GM21529 (cell line): ENCODE measurements at regions not wholly inside any gene's neighbourhood (a gene's known extent, or its start where the extent isn't known, plus 50 kb on each side); places are given as distances from the start of the nearest gene placed in this dataset.
A peak's percentile ranks its signal among the peaks of the same experiment; 100 is the strongest.
"Not testable (repeated sequence)": the region's sequence is repeated elsewhere in the genome, so short reads cannot be mapped to it uniquely, and the experiment has no call there.

Experiments used
- ATAC-seq: cut with Tn5 transposase; IDR thresholded peaks from one replicate; pipeline ENCODE4 v1.9.1; 2021; ENCODE audit not compliant: unreplicated experiment

GRCh38 chr2:220580113-220580512 lies 952.7 kb downstream of the SLC4A3 start:
- ATAC-seq = no peak

- no peak for ATAC-seq
Measured at GRCh38 chr2:220583725-220584124, 956.3 kb downstream of the SLC4A3 start.

GRCh38 chr2:220585241-220585640 lies 957.8 kb downstream of the SLC4A3 start:
- ATAC-seq = no peak

- ATAC-seq = no peak
Measured at GRCh38 chr2:220586980-220587530, 959.6 kb downstream of the SLC4A3 start.

- no peak for ATAC-seq
Measured at GRCh38 chr2:220588148-220588547, 960.7 kb downstream of the SLC4A3 start.

- ATAC-seq = no peak
Measured at GRCh38 chr2:220590476-220590875, 963.0 kb downstream of the SLC4A3 start.

GRCh38 chr2:220593526-220593925 lies 966.1 kb downstream of the SLC4A3 start:
- no peak for ATAC-seq

- peak; percentile 42 for ATAC-seq
Measured at GRCh38 chr2:220601674-220602073, 970.4 kb downstream of the EPHA4 start.

GRCh38 chr2:220613004-220613403 lies 959.1 kb downstream of the EPHA4 start:
- not testable (repeated sequence) for ATAC-seq

- no peak for ATAC-seq
Measured at GRCh38 chr2:220614064-220614463, 958.0 kb downstream of the EPHA4 start.

GRCh38 chr2:220619525-220620220 lies 952.4 kb downstream of the EPHA4 start:
- ATAC-seq = no peak

GRCh38 chr2:220626603-220627002 lies 945.5 kb downstream of the EPHA4 start:
- no peak for ATAC-seq

GRCh38 chr2:220628252-220628651 lies 943.9 kb downstream of the EPHA4 start:
- ATAC-seq = no peak

- no peak for ATAC-seq
Measured at GRCh38 chr2:220641137-220641536, 931.0 kb downstream of the EPHA4 start.

GRCh38 chr2:220646424-220646823 lies 925.7 kb downstream of the EPHA4 start:
- ATAC-seq = no peak

GRCh38 chr2:220648628-220649027 lies 923.5 kb downstream of the EPHA4 start:
- no peak for ATAC-seq

- no peak for ATAC-seq
Measured at GRCh38 chr2:220653776-220654175, 918.3 kb downstream of the EPHA4 start.

- ATAC-seq = no peak
Measured at GRCh38 chr2:220654322-220654721, 917.8 kb downstream of the EPHA4 start.

GRCh38 chr2:220660277-220661145 lies 911.6 kb downstream of the EPHA4 start:
- no peak for ATAC-seq

GRCh38 chr2:220662431-220662830 lies 909.7 kb downstream of the EPHA4 start:
- ATAC-seq = no peak

- ATAC-seq = no peak
Measured at GRCh38 chr2:220663065-220663464, 909.0 kb downstream of the EPHA4 start.
